Trophoblast cell (in vitro differentiated cells and primary cell): ENCODE measurements at regions not wholly inside any gene's neighbourhood (a gene's known extent, or its start where the extent isn't known, plus 50 kb on each side); places are given as distances from the start of the nearest gene placed in this dataset.

Experiments
- DNase-seq, 2 donors: peaks; one replicate each; pipeline ENCODE4 v3.0.0-alpha.2; 2016
- H2AFZ ChIP-seq: 2 replicates; pipeline ENCODE4 v1.6.1; 2013; ENCODE audit warnings: low read length, moderate library complexity, mild to moderate bottlenecking; ENCODE audit not compliant: insufficient read depth, poor library complexity
- H2AK5ac ChIP-seq: 2 replicates; pipeline ENCODE4 v1.6.1; 2013; ENCODE audit warnings: mild to moderate bottlenecking, low read length
- H2BK120ac ChIP-seq: 2 replicates; pipeline ENCODE4 v1.6.1; 2013; ENCODE audit warnings: low read length, mild to moderate bottlenecking, moderate library complexity; ENCODE audit not compliant: insufficient read depth, poor library complexity
- H2BK12ac ChIP-seq: 2 replicates; pipeline ENCODE4 v1.6.1; 2013; ENCODE audit warnings: mild to moderate bottlenecking, low read length, moderate library complexity
- H2BK5ac ChIP-seq: 2 replicates; pipeline ENCODE4 v1.6.1; 2013; ENCODE audit warnings: low read length, low read depth, moderate library complexity, mild to moderate bottlenecking; ENCODE audit not compliant: poor library complexity
- H3K14ac ChIP-seq: 2 replicates; pipeline ENCODE4 v1.6.1; 2013; ENCODE audit warnings: mild to moderate bottlenecking, low read length
- H3K18ac ChIP-seq: 2 replicates; pipeline ENCODE4 v1.6.1; 2013; ENCODE audit warnings: mild to moderate bottlenecking, low read length
- H3K23ac ChIP-seq: 2 replicates; pipeline ENCODE4 v1.6.1; 2013; ENCODE audit warnings: low read length
- H3K27ac ChIP-seq: 2 replicates; pipeline ENCODE4 v1.5.1; 2013; ENCODE audit warnings: low read depth, mild to moderate bottlenecking, inconsistent platforms, low read length, moderate library complexity
- H3K27me3 ChIP-seq: 2 replicates; pipeline ENCODE4 v1.6.1; 2013; ENCODE audit warnings: inconsistent platforms, mild to moderate bottlenecking, low read length, moderate library complexity; ENCODE audit not compliant: insufficient read depth
- H3K36me3 ChIP-seq, 2 experiments: 1 replicate in 1 of 2; 2 replicates in 1 of 2; pipeline ENCODE4 v1.6.1; 2013; ENCODE audit warnings: low read length in 2 of 2, mild to moderate bottlenecking in 2 of 2, moderate library complexity in 1 of 2; ENCODE audit not compliant: insufficient read depth in 2 of 2, control insufficient read depth in 1 of 2
- H3K4ac ChIP-seq: 2 replicates; pipeline ENCODE4 v1.6.1; 2013; ENCODE audit warnings: low read depth, mild to moderate bottlenecking, low read length, moderate library complexity
- H3K4me1 ChIP-seq, 2 experiments: 1 replicate in 1 of 2; 2 replicates in 1 of 2; pipeline ENCODE4 v1.6.1; 2013; ENCODE audit warnings: low read length in 2 of 2, mild to moderate bottlenecking in 2 of 2, moderate library complexity in 1 of 2; ENCODE audit not compliant: insufficient read depth in 2 of 2, control insufficient read depth in 1 of 2
- H3K4me2 ChIP-seq: 2 replicates; pipeline ENCODE4 v1.6.1; 2013; ENCODE audit warnings: inconsistent platforms, mild to moderate bottlenecking, low read length, moderate library complexity
- H3K4me3 ChIP-seq: 2 replicates; pipeline ENCODE4 v1.5.1; 2013; ENCODE audit warnings: mild to moderate bottlenecking, low read depth, low read length, inconsistent platforms
- H3K79me1 ChIP-seq: one replicate; pipeline ENCODE4 v1.6.1; 2013; ENCODE audit warnings: low read length
- H3K79me2 ChIP-seq: 2 replicates; pipeline ENCODE4 v1.6.1; 2013; ENCODE audit warnings: low read length, mild to moderate bottlenecking; ENCODE audit not compliant: control insufficient read depth, insufficient read depth, poor library complexity
- H3K9ac ChIP-seq: 2 replicates; pipeline ENCODE4 v1.6.1; 2013; ENCODE audit warnings: mild to moderate bottlenecking, low read length
- H3K9me3 ChIP-seq: 2 replicates; pipeline ENCODE4 v1.6.1; 2013; ENCODE audit warnings: low read depth, mild to moderate bottlenecking, control low read depth, inconsistent platforms, low read length; ENCODE audit not compliant: insufficient read depth
- H4K12ac ChIP-seq: 2 replicates; pipeline ENCODE4 v1.6.1; 2013; ENCODE audit warnings: low read depth, mild to moderate bottlenecking, low read length, moderate library complexity
- H4K8ac ChIP-seq: 2 replicates; pipeline ENCODE4 v1.6.1; 2013; ENCODE audit warnings: low read depth, mild to moderate bottlenecking, low read length, moderate library complexity
- H4K91ac ChIP-seq: one replicate; pipeline ENCODE4 v1.6.1; 2013; ENCODE audit warnings: low read depth, mild to moderate bottlenecking, low read length, moderate library complexity
- WGBS: extraction: QIAGEN DNeasy Blood & Tissue Kit; methylation state at CpG from one replicate; pipeline ENCODE4 v1.1.7; 2013; ENCODE audit warnings: missing lambda C conversion rate; ENCODE audit not compliant: insufficient read length, insufficient coverage; ENCODE audit errors: extremely low coverage; 5-methylcytosine and 5-hydroxymethylcytosine counted together

- Histone ChIP-seq H3K4me3 (no peak overlapping the region), H3K27ac (no peak overlapping the region), H3K27me3 (no peaks in the 10 kb centered on the region), H2BK120ac (no peak overlapping the region), H3K9ac (no peak overlapping the region), H2AFZ (no peak overlapping the region), H3K9me3 (no peaks in the 10 kb centered on the region), H3K4me1 (no peaks in the 10 kb centered on the region), H4K8ac (no peak overlapping the region), H3K4ac (no peak overlapping the region), H3K79me1 (no peaks in the 10 kb centered on the region), H2BK12ac (no peak overlapping the region), H4K91ac (no peak overlapping the region), H3K4me2 (no peak overlapping the region), H2AK5ac (no peak overlapping the region), H3K23ac (no peak overlapping the region), H3K18ac (no peak overlapping the region), H3K36me3 (no peaks in the 10 kb centered on the region), H2BK5ac (no peak overlapping the region), H3K79me2 (no peaks in the 10 kb centered on the region), H4K12ac (no peak overlapping the region), H3K14ac (no peak overlapping the region)
- no peak for DNase-seq
- WGBS, result no CpG with 5 or more reads among the region's 7 CpGs
Observed at GRCh38 chr17:74082886-74083285, 120.6 kb upstream of the RPL38 start.

GRCh38 chr17:74083321-74083720 is 120.2 kb upstream of the RPL38 start:
- no CpG with 5 or more reads among the region's 3 CpGs for WGBS

DNA sequence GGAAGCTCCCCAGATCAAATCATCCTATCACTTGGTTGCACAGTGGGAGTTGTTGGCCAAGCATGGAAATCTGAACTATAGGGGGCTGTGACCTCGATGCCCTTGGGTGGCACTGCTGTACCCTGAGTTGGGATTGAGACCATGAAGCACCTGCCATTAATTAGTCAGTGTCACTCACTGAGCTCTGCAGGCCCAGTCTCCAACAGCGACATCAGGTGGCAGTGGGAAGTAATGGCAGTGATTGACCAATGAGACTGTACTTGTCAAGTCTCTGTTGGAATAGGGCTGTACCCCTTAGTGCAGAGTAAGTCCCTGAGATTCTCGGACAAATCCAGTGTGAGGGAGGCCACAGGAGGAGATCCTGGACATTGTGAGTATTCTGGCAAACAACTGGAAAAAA is 118.0 kb upstream of the RPL38 start:
- no peak overlapping the region for H3K23ac ChIP-seq

More at GRCh38 chr17:74083321-74083720, 120.2 kb upstream of the RPL38 start:
- Histone ChIP-seq H3K23ac (no peak overlapping the region), H3K18ac (no peak overlapping the region), H2BK5ac (no peak overlapping the region), H2AFZ (no peak overlapping the region), H3K9ac (no peak overlapping the region), H3K4me3 (no peak overlapping the region), H3K79me1 (no peaks in the 10 kb centered on the region), H2BK12ac (no peak overlapping the region), H3K4ac (no peak overlapping the region), H3K4me2 (no peak overlapping the region), H3K27me3 (no peaks in the 10 kb centered on the region), H3K4me1 (no peaks in the 10 kb centered on the region), H4K91ac (no peak overlapping the region), H3K14ac (no peak overlapping the region), H4K8ac (no peak overlapping the region), H2AK5ac (no peak overlapping the region), H4K12ac (no peak overlapping the region), H3K79me2 (no peaks in the 10 kb centered on the region), H2BK120ac (no peak overlapping the region), H3K36me3 (no peaks in the 10 kb centered on the region), H3K27ac (no peak overlapping the region), H3K9me3 (peaks cover 3% of the 10 kb centered on the region)
- no peak for DNase-seq

GRCh38 chr17:74087002-74087585 is 116.4 kb upstream of the RPL38 start:
- H4K12ac ChIP-seq, result no peak overlapping the region

More for the DNA sequence above, 118.0 kb upstream of the RPL38 start:
- no peak overlapping the region for H3K14ac ChIP-seq
- H3K4me1 ChIP-seq, result no peaks in the 10 kb centered on the region
- H3K36me3 ChIP-seq, result no peaks in the 10 kb centered on the region
- H3K4me3 ChIP-seq, result no peak overlapping the region
- no peak overlapping the region for H2BK5ac ChIP-seq
- no peaks in the 10 kb centered on the region for H3K79me1 ChIP-seq
- H3K9ac ChIP-seq, result no peak overlapping the region
- no peak overlapping the region for H2AFZ ChIP-seq
- H4K91ac ChIP-seq, result no peak overlapping the region
- no peak overlapping the region for H3K4ac ChIP-seq
- no peak overlapping the region for H4K8ac ChIP-seq
- no peak overlapping the region for H3K4me2 ChIP-seq
- no peak overlapping the region for H2BK12ac ChIP-seq
- no peaks in the 10 kb centered on the region for H3K79me2 ChIP-seq
- no peak overlapping the region for H2BK120ac ChIP-seq
- DNase-seq, result no peak
- WGBS, result no CpG with 5 or more reads among the region's 3 CpGs
- peaks cover 3% of the 10 kb centered on the region for H3K9me3 ChIP-seq
- no peaks in the 10 kb centered on the region for H3K27me3 ChIP-seq
- no peak overlapping the region for H4K12ac ChIP-seq
- no peak overlapping the region for H3K27ac ChIP-seq
- no peak overlapping the region for H2AK5ac ChIP-seq
- H3K18ac ChIP-seq, result no peak overlapping the region

More at GRCh38 chr17:74087002-74087585, 116.4 kb upstream of the RPL38 start:
- DNase-seq, result no peak
- Histone ChIP-seq H2AFZ (no peak overlapping the region), H4K8ac (no peak overlapping the region), H3K14ac (no peak overlapping the region), H3K4ac (no peak overlapping the region), H3K4me1 (no peaks in the 10 kb centered on the region), H2BK120ac (no peak overlapping the region), H3K79me2 (no peaks in the 10 kb centered on the region), H4K91ac (no peak overlapping the region), H3K36me3 (no peaks in the 10 kb centered on the region), H3K9ac (no peak overlapping the region), H2BK5ac (no peak overlapping the region), H3K4me2 (no peak overlapping the region), H3K79me1 (no peaks in the 10 kb centered on the region), H3K9me3 (peaks cover 3% of the 10 kb centered on the region), H3K27me3 (no peaks in the 10 kb centered on the region), H3K18ac (no peak overlapping the region), H3K4me3 (no peak overlapping the region), H2AK5ac (no peak overlapping the region), H3K27ac (no peak overlapping the region), H2BK12ac (no peak overlapping the region), H3K23ac (no peak overlapping the region)
- WGBS, result no CpG with 5 or more reads among the region's 9 CpGs
